Mononuclear cell (primary cell): ENCODE measurements at regions not wholly inside any gene's neighbourhood (a gene's known extent, or its start where the extent isn't known, plus 50 kb on each side); places are given as distances from the start of the nearest gene placed in this dataset.
"Not testable (repeated sequence)": the region's sequence is repeated elsewhere in the genome, so short reads cannot be mapped to it uniquely, and the experiment has no call there.

ENCODE experiments used
- H3K27me3 ChIP-seq: 2 replicates; pipeline ENCODE4 v1.6.0; 2011; ENCODE audit warnings: low read length, control low read depth; ENCODE audit not compliant: insufficient read depth
- H3K4me1 ChIP-seq: 2 replicates; pipeline ENCODE4 v1.5.1; 2011; ENCODE audit warnings: mild to moderate bottlenecking, low read length, control low read depth; ENCODE audit not compliant: insufficient read depth
- H3K4me3 ChIP-seq: 2 replicates; pipeline ENCODE4 v1.5.1; 2011; ENCODE audit warnings: mild to moderate bottlenecking, low read length, moderate library complexity
- H3K9me3 ChIP-seq: 2 replicates; pipeline ENCODE4 v1.5.1; 2011; ENCODE audit warnings: low read depth, mild to moderate bottlenecking, control low read depth, low read length

DNA sequence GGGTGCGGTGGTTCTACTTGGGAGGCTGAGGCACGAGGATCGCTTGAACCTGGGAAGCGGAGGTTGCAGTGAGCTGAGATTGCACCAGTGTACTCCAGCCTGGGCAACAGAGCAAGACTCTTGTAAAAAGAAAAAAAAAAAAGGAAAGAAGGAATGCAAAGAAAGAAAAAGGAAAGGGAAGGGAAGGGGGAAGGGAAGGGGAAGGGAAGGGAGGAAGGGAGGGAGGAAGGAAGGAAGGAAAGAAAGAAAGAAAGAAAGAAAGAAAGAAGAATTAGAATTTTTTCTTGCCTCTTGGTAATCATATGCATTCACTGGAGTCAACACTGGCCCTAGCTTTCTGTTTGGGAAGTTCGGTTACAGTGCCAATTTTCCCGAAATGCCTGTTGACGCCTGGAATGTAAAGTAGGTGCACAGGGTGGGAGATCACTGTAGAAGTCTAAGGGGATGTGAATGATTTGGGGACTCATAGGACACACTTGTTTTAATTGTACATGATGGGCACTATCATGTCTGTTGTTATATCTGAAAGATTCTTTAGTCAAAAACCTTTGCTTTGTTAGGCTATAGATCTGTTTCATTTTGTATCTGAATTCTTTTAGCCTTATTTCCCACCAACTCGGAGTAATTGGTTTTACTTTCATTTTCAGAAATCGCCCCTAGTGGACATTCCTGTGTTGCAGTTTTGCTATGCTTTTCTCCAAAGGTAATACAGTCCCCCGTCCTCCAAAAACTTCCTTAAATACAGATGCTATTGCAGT lies 59.8 kb upstream of the MORC3 start:
- Histone ChIP-seq H3K4me1 (peaks cover 30% of the 10 kb centered on the region), H3K4me3 (peak overlapping the region; percentile 37), H3K9me3 (no peaks in the 10 kb centered on the region), H3K27me3 (no peaks in the 10 kb centered on the region)

DNA sequence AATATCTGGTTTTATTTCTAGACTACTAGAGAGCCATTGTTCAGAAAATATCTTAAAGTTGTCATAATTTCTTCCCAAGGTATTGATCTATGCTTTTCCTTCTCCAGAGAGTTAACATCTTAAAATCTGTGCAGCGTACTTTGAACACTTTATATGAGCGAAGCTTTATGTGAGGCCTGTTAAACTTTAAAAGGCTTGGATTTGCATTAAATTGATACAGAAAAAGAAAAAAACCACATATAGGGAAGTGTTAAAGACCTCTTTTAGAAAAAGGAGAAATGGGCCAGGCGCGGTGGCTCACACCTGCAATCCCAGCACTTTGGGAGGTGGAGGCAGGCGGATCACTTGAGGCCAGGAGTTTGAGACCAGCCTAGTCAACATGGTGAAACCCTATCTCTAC lies 59.2 kb upstream of the MORC3 start:
- H3K4me3 ChIP-seq = no peak overlapping the region
- no peaks in the 10 kb centered on the region for H3K9me3 ChIP-seq
- peaks cover 30% of the 10 kb centered on the region for H3K4me1 ChIP-seq
- H3K27me3 ChIP-seq = no peaks in the 10 kb centered on the region

DNA sequence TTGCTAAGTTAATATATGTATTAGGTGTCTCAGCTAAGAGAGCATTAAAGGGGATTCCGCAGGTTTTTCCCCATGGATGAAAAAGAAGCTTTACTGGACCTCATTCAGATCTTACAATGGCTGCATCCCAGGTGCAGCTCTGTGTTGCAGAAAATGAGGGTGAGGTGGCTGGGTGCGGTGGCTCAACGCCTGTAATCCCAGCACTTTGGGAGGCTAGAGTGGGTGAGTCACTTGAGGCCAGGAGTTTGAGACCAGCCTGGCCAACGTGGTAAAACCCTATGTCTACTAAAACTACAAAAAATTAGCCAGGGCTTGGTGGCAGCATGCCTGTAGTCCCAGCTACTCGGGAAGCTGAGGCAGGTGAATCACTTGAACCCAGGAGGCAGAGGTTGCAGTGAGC lies 58.5 kb upstream of the MORC3 start:
- no peaks in the 10 kb centered on the region for H3K27me3 ChIP-seq
- no peaks in the 10 kb centered on the region for H3K9me3 ChIP-seq
- no peak overlapping the region for H3K4me3 ChIP-seq
- peaks cover 25% of the 10 kb centered on the region for H3K4me1 ChIP-seq

DNA sequence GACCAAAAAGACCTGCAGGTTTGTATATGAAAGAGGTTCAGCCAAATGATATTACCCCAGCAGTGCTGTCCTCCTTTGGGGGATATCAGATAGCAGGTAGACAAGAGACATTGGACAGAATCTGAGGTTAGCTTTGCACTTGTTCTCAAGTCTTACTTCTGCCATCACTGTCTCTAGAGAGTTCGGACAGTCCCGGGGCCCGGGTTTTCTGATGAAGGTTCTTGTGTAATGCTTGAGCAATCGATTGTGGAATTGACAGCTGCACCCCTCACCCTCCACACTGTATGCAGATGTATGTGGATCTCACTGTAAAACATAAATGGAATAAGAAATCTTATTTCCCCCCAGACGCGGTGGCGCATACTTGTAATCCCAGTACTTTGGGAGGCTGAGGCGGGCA lies 56.2 kb upstream of the MORC3 start:
- H3K4me3 ChIP-seq = no peak overlapping the region
- H3K27me3 ChIP-seq = no peaks in the 10 kb centered on the region
- peaks cover 18% of the 10 kb centered on the region for H3K4me1 ChIP-seq
- no peaks in the 10 kb centered on the region for H3K9me3 ChIP-seq

DNA sequence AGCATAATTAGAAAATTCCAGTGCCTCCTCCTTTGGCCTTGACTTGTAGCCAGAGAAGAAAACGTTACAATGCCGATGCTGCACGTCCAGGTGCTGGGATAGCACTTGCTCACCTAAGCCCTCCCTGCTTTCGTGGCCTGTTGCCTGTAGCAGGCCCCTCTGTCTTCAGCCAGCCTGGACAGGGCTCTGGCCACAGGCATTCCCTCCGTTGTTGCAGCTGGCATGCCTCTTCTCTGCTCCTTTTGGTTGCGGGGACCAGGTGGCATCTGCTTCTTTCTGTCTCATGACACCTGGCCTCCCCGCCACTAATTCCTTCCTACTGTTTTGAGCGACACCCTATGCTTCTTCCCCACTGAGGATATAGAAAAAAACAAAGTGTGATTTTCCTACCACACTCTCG lies 54.6 kb upstream of the MORC3 start:
- no peak overlapping the region for H3K4me3 ChIP-seq
- peaks cover 6% of the 10 kb centered on the region for H3K4me1 ChIP-seq
- H3K9me3 ChIP-seq = no peaks in the 10 kb centered on the region
- no peaks in the 10 kb centered on the region for H3K27me3 ChIP-seq

DNA sequence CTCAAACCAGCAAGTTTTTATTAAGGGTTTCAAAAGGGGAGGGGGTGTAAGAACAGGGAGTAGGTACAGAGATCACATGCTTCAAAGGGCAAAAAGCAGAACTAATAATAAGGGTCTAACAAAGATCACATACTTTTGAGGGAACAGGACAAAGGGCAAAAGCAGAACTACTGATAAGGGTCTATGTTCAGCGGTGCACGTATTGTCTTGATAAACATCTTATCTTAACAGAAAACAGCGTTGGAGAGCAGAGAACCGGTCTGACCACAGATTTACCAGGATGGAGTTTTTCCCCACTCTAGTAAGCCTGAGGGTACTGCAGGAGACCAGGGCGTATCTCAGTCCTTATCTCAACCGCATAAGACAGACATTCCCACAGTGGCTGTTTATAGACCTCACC lies 52.2 kb upstream of the MORC3 start:
- not testable (repeated sequence) for H3K27me3 ChIP-seq, H3K9me3 ChIP-seq, H3K4me3 ChIP-seq, H3K4me1 ChIP-seq

DNA sequence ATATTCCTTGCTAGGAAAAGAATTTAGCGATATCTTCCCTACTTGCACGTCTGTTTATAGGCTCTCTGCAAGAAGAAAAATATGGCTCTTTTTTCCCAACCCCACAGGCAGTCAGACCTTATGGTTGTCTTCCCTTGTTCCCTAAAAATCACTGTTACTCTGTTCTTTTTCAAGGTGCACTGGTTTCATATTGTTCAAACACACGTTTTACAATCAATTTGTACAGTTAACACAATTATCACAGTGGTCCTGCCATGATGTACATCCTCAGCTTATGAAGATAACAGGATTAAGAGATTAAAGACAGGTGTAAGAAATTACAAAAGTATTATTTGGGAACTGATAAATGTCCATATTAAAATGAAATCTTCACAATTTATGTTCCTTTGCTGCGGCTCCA lies 51.7 kb upstream of the MORC3 start:
- not testable (repeated sequence) for H3K9me3 ChIP-seq, H3K4me1 ChIP-seq, H3K4me3 ChIP-seq, H3K27me3 ChIP-seq
